HepG2 (cell line): ENCODE measurements at regions not wholly inside any gene's neighbourhood (a gene's known extent, or its start where the extent isn't known, plus 50 kb on each side); places are given as distances from the start of the nearest gene placed in this dataset.

Experiments
- ATAC-seq: fragments of 200-7000 bp; cut with Tn5 transposase; 3 replicates; pipeline ENCODE4 v1.9.1; 2020; ENCODE audit warnings: mild to moderate bottlenecking, moderate library complexity
- BruUV-seq: library from RNA; stranded (reverse); fragments of 400-500 nt; replicated peaks from 2 replicates; lab custom pipeline; 2021; lab: Mats Ljungman, UMichigan
- CTCF ChIA-PET: fragments of 300-600 bp; formaldehyde crosslinking; extraction: SDS; loops from one replicate; lab custom pipeline; 2021; ENCODE audit warnings: low total read pairs, inconsistent platforms, low intra/inter-chr PET ratio; lab: Yijun Ruan, JAX
- POLR2A ChIA-PET: fragments of 350-600 bp; sonication (Branson Sonifier 250); formaldehyde crosslinking; loops from one replicate; lab custom pipeline; 2020; ENCODE audit warnings: antibody characterized with exemption, inconsistent platforms; lab: Yijun Ruan, JAX
- DNase-seq: peaks from one replicate; pipeline ENCODE4 v3.0.0-alpha.2; 2015; ENCODE audit warnings: low spot score
- FAIRE-seq: peaks from 3 replicates; lab custom pipeline; 2011; peaks lifted over from hg19 to GRCh38; lab: Jason Lieb, UNC
- H2AFZ ChIP-seq: one replicate; pipeline ENCODE4 v1.6.1; 2011; ENCODE audit warnings: low read length, inconsistent platforms
- H3K27ac ChIP-seq: fragments of 300-600 bp; 3 replicates; pipeline ENCODE4 v1.8.0; 2011; ENCODE audit warnings: mixed run types, mild to moderate bottlenecking, mixed read lengths, low read length, inconsistent platforms; ENCODE audit not compliant: insufficient read depth; ENCODE audit errors: extremely low read length
- H3K27me3 ChIP-seq, 2 experiments: fragments of 200-600 bp in 1 of 2; 2 replicates in 1 of 2; 3 replicates in 1 of 2; pipeline versions ENCODE4 v1.6.0 to v1.8.0; 2011; ENCODE audit warnings: low read length in 2 of 2, mild to moderate bottlenecking in 2 of 2, moderate library complexity in 2 of 2, inconsistent platforms in 1 of 2; ENCODE audit not compliant: insufficient read depth in 2 of 2, control insufficient read depth in 1 of 2
- H3K36me3 ChIP-seq, 2 experiments: fragments of 200-600 bp in 1 of 2; replicated peaks in 1 of 2; 2 replicates in 1 of 2; 3 replicates in 1 of 2; pipeline versions ENCODE4 v1.5.1 to v1.8.0; 2011; ENCODE audit warnings: low read length in 2 of 2, inconsistent platforms in 1 of 2; ENCODE audit not compliant: insufficient read depth in 2 of 2, control insufficient read depth in 1 of 2
- H3K4me1 ChIP-seq: 2 replicates; pipeline ENCODE4 v1.5.1; 2012; ENCODE audit warnings: low read length, inconsistent platforms; ENCODE audit not compliant: insufficient read depth
- H3K4me2 ChIP-seq: 2 replicates; pipeline ENCODE4 v1.6.0; 2011; ENCODE audit warnings: low read depth, low read length, inconsistent platforms
- H3K4me3 ChIP-seq, 3 experiments: fragments of 200-600 bp in 1 of 3; sonication (generic), shearing (Covaris generic) in 1 of 3; replicated peaks in 1 of 3; 2 replicates each; pipeline ENCODE4 v1.5.1; 2011 to 2016; ENCODE audit warnings: low read length in 3 of 3, inconsistent platforms in 2 of 3, low read depth in 2 of 3, mild to moderate bottlenecking in 2 of 3, control low read depth in 1 of 3, mixed read lengths in 1 of 3; ENCODE audit not compliant: insufficient read depth in 1 of 3
- H3K79me2 ChIP-seq: one replicate; pipeline ENCODE4 v1.6.1; 2011; ENCODE audit warnings: low read length, inconsistent platforms; ENCODE audit not compliant: insufficient read depth
- H3K9ac ChIP-seq: 2 replicates; pipeline ENCODE4 v1.6.0; 2011; ENCODE audit warnings: mild to moderate bottlenecking, low read depth, low read length, inconsistent platforms; ENCODE audit not compliant: insufficient read depth
- H3K9me3 ChIP-seq: 2 replicates; pipeline ENCODE4 v1.5.1; 2012; ENCODE audit warnings: mild to moderate bottlenecking, low read length
- H4K20me1 ChIP-seq: 2 replicates; pipeline ENCODE4 v1.6.0; 2011; ENCODE audit warnings: inconsistent platforms, mild to moderate bottlenecking, low read length, moderate library complexity; ENCODE audit not compliant: insufficient read depth
- IKZF1 ChIP-seq: fragments of 450-650 bp; IDR thresholded peaks from 2 replicates; pipeline ENCODE4 v1.7.1; 2016
- NR2C2 ChIP-seq: sonication (generic); formaldehyde crosslinking; IDR thresholded peaks from 2 replicates; pipeline ENCODE4 v1.4.0; 2020; ENCODE audit warnings: missing genetic modification reagents, mild to moderate bottlenecking, moderate library complexity, borderline replicate concordance
- TFAP4 ChIP-seq: sonication (generic); IDR thresholded peaks from 2 replicates; pipeline ENCODE4 v1.6.1; 2016; ENCODE audit warnings: low read depth, borderline replicate concordance
- ZNF17 ChIP-seq: sonication (generic); formaldehyde crosslinking; IDR thresholded peaks from 2 replicates; pipeline ENCODE4 v1.5.0; 2020; ENCODE audit warnings: mild to moderate bottlenecking, missing genetic modification reagents
- ZNF792 ChIP-seq: IDR thresholded peaks from 2 replicates; pipeline ENCODE4 v1.6.1; 2016
- ZNF800 ChIP-seq: sonication (generic); formaldehyde crosslinking; IDR thresholded peaks from 2 replicates; pipeline ENCODE4 v1.4.0; 2020; ENCODE audit warnings: missing genetic modification reagents
- in situ Hi-C: cut with HindIII; loops from 2 replicates; pipeline ENCODE4 v1.10.0; 2017; ENCODE audit warnings: low pct_unique_long_range_greater_than_20kb; ENCODE audit not compliant: extremely low pct_ligation_motif_present
- intact Hi-C: fragments of 100-400 bp; cut with micrococcal nuclease; formaldehyde crosslinking; loops from one replicate; pipeline ENCODE4 v1.10.0; 2022; ENCODE audit not compliant: unreplicated experiment
- TF ChIP-seq, protein P1 (sequence below): sonication (generic); formaldehyde crosslinking; IDR thresholded peaks from 2 replicates; pipeline ENCODE4 v1.4.0; 2020; ENCODE audit warnings: mild to moderate bottlenecking, missing genetic modification reagents, borderline replicate concordance

DNA sequence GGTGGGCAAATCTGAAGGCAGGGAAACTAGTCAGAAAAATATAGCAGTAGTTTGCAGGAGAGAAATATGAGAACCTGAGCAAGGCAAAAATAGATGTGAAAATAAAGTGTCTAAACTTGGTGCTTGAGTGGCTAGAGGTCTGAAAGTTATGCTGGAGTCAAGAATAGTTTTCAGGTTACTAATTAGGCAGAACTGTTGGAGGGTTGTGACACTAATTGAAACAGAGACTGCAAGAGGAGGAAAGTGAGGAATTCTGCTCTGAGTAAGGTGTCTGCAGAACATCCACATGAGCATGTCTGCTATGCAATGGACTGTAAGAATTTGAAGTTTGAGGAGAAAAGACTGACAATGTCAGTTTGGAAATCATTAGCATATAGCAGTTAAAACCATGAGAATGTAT, 444.0 kb upstream of the LRRTM1 start:
- no TSS peak for BruUV-seq
- CTCF ChIA-PET: no interaction called here

More for the DNA sequence above, 444.0 kb upstream of the LRRTM1 start:
- Histone ChIP-seq H3K4me2 (no peak overlapping the region), H4K20me1 (no peaks in the 10 kb centered on the region), H3K9ac (no peak overlapping the region), H3K79me2 (no peaks in the 10 kb centered on the region), H3K27me3 (no peaks in the 10 kb centered on the region), H3K4me1 (no peaks in the 10 kb centered on the region), H3K9me3 (peaks cover 91% of the 10 kb centered on the region), H3K36me3 (no peaks in the 10 kb centered on the region), H3K4me3 (no peak overlapping the region), H2AFZ (no peak overlapping the region), H3K27ac (no peak overlapping the region)
- ATAC-seq (no peak), DNase-seq (no peak), FAIRE-seq (no peak)
- POLR2A ChIA-PET: no interaction called here
- TF ChIP-seq TFAP4 (no peak), ZNF800 (CRISPR knock-in tag) (no peak), NR2C2 (CRISPR knock-in tag) (no peak), ZNF17 (CRISPR knock-in tag) (no peak), IKZF1 (no peak), ZNF792 (CRISPR knock-in tag) (no peak)
- TF ChIP-seq, protein P1, sequence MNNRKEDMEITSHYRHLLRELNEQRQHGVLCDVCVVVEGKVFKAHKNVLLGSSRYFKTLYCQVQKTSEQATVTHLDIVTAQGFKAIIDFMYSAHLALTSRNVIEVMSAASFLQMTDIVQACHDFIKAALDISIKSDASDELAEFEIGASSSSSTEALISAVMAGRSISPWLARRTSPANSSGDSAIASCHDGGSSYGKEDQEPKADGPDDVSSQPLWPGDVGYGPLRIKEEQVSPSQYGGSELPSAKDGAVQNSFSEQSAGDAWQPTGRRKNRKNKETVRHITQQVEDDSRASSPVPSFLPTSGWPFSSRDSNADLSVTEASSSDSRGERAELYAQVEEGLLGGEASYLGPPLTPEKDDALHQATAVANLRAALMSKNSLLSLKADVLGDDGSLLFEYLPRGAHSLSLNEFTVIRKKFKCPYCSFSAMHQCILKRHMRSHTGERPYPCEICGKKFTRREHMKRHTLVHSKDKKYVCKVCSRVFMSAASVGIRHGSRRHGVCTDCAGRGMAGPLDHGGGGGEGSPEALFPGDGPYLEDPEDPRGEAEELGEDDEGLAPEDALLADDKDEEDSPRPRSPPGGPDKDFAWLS (CRISPR knock-in tag): no peak
- intact Hi-C loops (no loop called here), in situ Hi-C loops (no loop called here)
